CD4-positive, alpha-beta memory T cell (primary cell): ENCODE measurements at regions not wholly inside any gene's neighbourhood (a gene's known extent, or its start where the extent isn't known, plus 50 kb on each side); places are given as distances from the start of the nearest gene placed in this dataset.

Experiments used
- CTCF ChIA-PET: fragments of 350-600 bp; sonication (Branson Sonifier 250); formaldehyde crosslinking; loops from one replicate; lab custom pipeline; 2021; ENCODE audit warnings: inconsistent platforms; ENCODE audit not compliant: partially characterized antibody; lab: Charles Lee
- POLR2A ChIA-PET: fragments of 350-600 bp; sonication (Branson Sonifier 250); formaldehyde crosslinking; loops from one replicate; lab custom pipeline; 2021; ENCODE audit not compliant: partially characterized antibody; lab: Charles Lee
- DNase-seq, 5 donors: peaks; one replicate each; pipeline versions ENCODE4 v3.0.0 to v3.0.0-alpha.2; 2020 to 2022; ENCODE audit warnings: mixed read lengths in 1 of 5
- H3K27ac ChIP-seq: one replicate; pipeline ENCODE4 v1.7.0; 2013; ENCODE audit warnings: low read depth, low read length
- H3K27me3 ChIP-seq: 2 replicates; pipeline ENCODE4 v1.7.0; 2013; ENCODE audit warnings: mild to moderate bottlenecking, low read length, moderate library complexity; ENCODE audit not compliant: insufficient read depth
- H3K36me3 ChIP-seq: 2 replicates; pipeline ENCODE4 v1.7.0; 2013; ENCODE audit warnings: mild to moderate bottlenecking, low read length, moderate library complexity; ENCODE audit not compliant: insufficient read depth
- H3K4me1 ChIP-seq: 2 replicates; pipeline ENCODE4 v1.7.0; 2013; ENCODE audit warnings: mild to moderate bottlenecking, low read length, moderate library complexity; ENCODE audit not compliant: insufficient read depth
- H3K4me3 ChIP-seq, 2 donors: one replicate each; pipeline ENCODE4 v1.7.0; 2013; ENCODE audit warnings: low read length in 2 of 2, mild to moderate bottlenecking in 1 of 2
- H3K9me3 ChIP-seq, 2 donors: one replicate each; pipeline ENCODE4 v1.7.0; 2013; ENCODE audit warnings: low read length in 2 of 2, control low read depth in 1 of 2; ENCODE audit not compliant: control insufficient read depth in 1 of 2
- H3K27ac Mint-ChIP-seq, 7 donors: one replicate each; pipeline ENCODE4 v1.8.0; 2020 to 2021; ENCODE audit warnings: mixed read lengths in 7 of 7, mild to moderate bottlenecking in 6 of 7, inconsistent platforms in 3 of 7, moderate library complexity in 3 of 7
- H3K27me3 Mint-ChIP-seq, 2 donors: one replicate each; pipeline ENCODE4 v1.8.0; 2020 to 2021; ENCODE audit warnings: mixed read lengths in 2 of 2
- H3K36me3 Mint-ChIP-seq, 2 donors: one replicate each; pipeline ENCODE4 v1.8.0; 2020 to 2021; ENCODE audit warnings: mixed read lengths in 2 of 2, inconsistent platforms in 1 of 2, mild to moderate bottlenecking in 1 of 2
- H3K4me1 Mint-ChIP-seq, 4 donors: one replicate each; pipeline ENCODE4 v1.8.0; 2020 to 2021; ENCODE audit warnings: mixed read lengths in 4 of 4, mild to moderate bottlenecking in 1 of 4
- H3K4me3 Mint-ChIP-seq, 8 donors: one replicate each; pipeline ENCODE4 v1.8.0; 2020 to 2021; ENCODE audit warnings: mixed read lengths in 8 of 8, mild to moderate bottlenecking in 7 of 8, moderate library complexity in 6 of 8, inconsistent platforms in 3 of 8
- H3K9me3 Mint-ChIP-seq, 8 donors: one replicate each; pipeline ENCODE4 v1.8.0; 2020 to 2021; ENCODE audit warnings: mixed read lengths in 8 of 8, mild to moderate bottlenecking in 5 of 8, inconsistent platforms in 3 of 8, moderate library complexity in 1 of 8
- intact Hi-C: fragments of 100-400 bp; cut with micrococcal nuclease; formaldehyde crosslinking; loops from one replicate; pipeline ENCODE4 v1.15.1; 2023

DNA sequence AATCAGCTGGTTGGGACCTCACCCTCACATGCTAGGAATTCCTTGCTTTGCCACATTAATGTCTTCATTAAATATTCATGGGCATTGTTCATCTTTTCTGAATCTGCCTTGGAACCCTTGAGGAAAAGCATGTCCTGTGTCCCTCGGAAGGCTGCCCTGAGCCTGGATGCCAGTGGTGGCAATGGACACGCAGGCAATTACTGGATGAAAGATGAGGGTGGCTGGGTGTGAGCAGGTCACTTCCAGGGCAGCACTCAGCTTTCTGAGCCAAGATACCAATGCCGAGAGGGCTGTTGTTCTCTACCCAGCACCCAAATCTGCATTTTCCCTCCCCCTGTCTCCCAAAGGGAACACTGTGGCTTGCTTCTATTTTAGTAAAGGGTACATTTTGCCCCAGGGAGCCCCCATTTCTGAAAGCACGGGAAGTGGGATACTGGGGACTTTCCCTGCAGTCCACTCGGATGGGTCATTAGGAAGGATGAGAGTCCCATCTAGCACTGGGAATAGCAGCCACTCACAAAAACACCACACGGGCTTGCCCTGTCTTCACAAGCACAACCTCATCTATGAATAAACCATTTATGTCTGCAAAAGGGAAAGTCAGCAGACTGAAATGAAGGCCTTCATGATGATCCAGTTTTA is 234.8 kb downstream of the SOX11 start:
- POLR2A ChIA-PET = no interaction called here
- Mint-ChIP-seq H3K27me3 (no peaks in the 10 kb centered on the region), H3K36me3 (no peaks in the 10 kb centered on the region), H3K27ac (no peak overlapping the region), H3K9me3 (peaks cover 0 to 27% (median 9%) of the 10 kb centered on the region in 8 donors), H3K4me3 (no peak overlapping the region), H3K4me1 (no peaks in the 10 kb centered on the region)
- DNase-seq = no peak
- Histone ChIP-seq H3K27ac (no peak overlapping the region), H3K4me1 (no peaks in the 10 kb centered on the region), H3K36me3 (no peaks in the 10 kb centered on the region), H3K27me3 (no peaks in the 10 kb centered on the region), H3K9me3 (no peaks in the 10 kb centered on the region), H3K4me3 (no peak overlapping the region)
- intact Hi-C loops = no loop called here
- CTCF ChIA-PET = no interaction called here

DNA sequence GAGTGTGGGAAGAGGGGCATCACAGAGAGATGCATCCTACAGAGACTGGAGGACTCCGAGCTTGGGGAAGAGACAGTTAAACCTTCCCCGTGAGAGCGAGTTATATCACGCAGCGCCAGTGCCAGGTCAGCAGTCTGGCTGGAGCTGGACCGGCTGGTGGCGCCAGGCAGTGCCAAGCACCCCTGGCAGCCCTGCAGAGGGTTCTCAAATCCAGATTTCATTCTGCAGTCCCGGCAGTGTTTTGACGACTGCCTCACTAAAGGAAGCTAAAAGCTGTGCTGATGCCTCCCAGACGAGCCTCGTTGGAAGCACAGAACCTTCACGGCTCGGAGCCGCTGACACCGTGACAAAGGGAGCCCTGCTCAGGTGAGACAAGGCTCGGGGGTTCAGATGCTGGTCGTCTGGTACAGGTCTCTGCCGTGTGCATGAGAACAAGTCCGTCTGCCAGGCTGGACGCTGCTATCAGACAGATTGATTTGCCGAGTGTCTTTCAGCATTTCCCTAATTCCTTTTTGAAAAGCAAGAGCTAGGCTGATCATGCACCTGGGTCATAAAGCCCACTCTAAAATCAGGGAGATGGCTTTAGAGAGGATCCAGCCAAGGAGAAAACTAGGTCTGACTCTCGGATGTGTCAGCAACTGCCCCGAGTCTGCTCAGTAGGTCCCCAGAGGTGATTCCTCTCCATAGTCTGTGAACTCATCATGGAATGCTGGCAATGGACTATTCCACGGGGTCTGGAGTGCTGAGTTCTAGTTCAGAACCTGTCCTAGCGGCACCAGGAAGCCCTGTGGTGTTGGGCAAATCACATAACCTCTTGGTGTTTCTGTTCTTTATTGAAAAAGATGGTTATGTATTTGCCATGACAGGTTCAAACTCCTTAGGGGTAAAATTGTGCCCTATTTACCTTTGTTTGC is 240.6 kb downstream of the SOX11 start:
- Mint-ChIP-seq H3K4me3 (no peak overlapping the region), H3K36me3 (no peaks in the 10 kb centered on the region), H3K27ac (no peak overlapping the region), H3K27me3 (no peaks in the 10 kb centered on the region), H3K4me1 (no peaks in the 10 kb centered on the region), H3K9me3 (peaks cover 2 to 29% (median 12%) of the 10 kb centered on the region in 8 donors)
- intact Hi-C loops = no loop called here
- H3K4me3 ChIP-seq = no peak overlapping the region
- no peaks in the 10 kb centered on the region for H3K9me3 ChIP-seq
- POLR2A ChIA-PET = no interaction called here
- H3K27ac ChIP-seq = no peak overlapping the region
- H3K27me3 ChIP-seq = no peaks in the 10 kb centered on the region
- CTCF ChIA-PET = no interaction called here
- no peak for DNase-seq
- no peaks in the 10 kb centered on the region for H3K4me1 ChIP-seq
- H3K36me3 ChIP-seq = no peaks in the 10 kb centered on the region

DNA sequence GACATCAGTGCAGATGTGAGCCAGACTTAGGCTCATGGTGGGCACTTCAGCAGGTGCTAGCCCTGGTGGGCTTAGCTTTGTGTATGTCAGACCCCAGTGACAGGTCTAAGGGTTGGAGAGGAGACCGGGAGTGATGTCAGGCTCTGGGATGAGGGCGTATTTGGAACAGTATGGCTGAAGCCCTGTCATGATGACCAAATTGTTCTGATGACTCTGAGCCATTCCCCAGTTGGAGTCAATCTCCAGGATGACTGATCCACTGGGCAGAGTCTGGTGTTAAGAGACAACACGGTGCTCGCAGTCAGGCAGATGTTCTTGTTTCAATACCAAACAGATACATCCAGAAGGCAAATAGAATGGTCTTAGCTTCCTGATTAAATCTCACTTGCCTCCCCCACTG is 241.5 kb downstream of the SOX11 start:
- Histone ChIP-seq H3K27ac (no peak overlapping the region), H3K9me3 (no peaks in the 10 kb centered on the region), H3K27me3 (no peaks in the 10 kb centered on the region), H3K4me1 (no peaks in the 10 kb centered on the region), H3K36me3 (no peaks in the 10 kb centered on the region), H3K4me3 (no peak overlapping the region)
- ChIA-PET CTCF (no interaction called here), POLR2A (no interaction called here)
- H3K27ac Mint-ChIP-seq = no peak overlapping the region
- H3K4me3 Mint-ChIP-seq = no peak overlapping the region
- H3K36me3 Mint-ChIP-seq = no peaks in the 10 kb centered on the region
- H3K9me3 Mint-ChIP-seq = peaks cover 0 to 29% (median 13%) of the 10 kb centered on the region in 8 donors
- no peak for DNase-seq
- intact Hi-C loops = no loop called here
- no peaks in the 10 kb centered on the region for H3K27me3 Mint-ChIP-seq
- H3K4me1 Mint-ChIP-seq = no peaks in the 10 kb centered on the region

- Histone ChIP-seq H3K4me1 (no peaks in the 10 kb centered on the region), H3K27me3 (no peaks in the 10 kb centered on the region), H3K36me3 (no peaks in the 10 kb centered on the region), H3K9me3 (no peaks in the 10 kb centered on the region), H3K27ac (no peak overlapping the region), H3K4me3 (no peak overlapping the region)
- peaks cover 0 to 15% (median 9%) of the 10 kb centered on the region in 8 donors for H3K9me3 Mint-ChIP-seq
- POLR2A ChIA-PET = no interaction called here
- no peak for DNase-seq
- H3K4me1 Mint-ChIP-seq = no peaks in the 10 kb centered on the region
- no peak overlapping the region for H3K4me3 Mint-ChIP-seq
- H3K27me3 Mint-ChIP-seq = no peaks in the 10 kb centered on the region
- no peaks in the 10 kb centered on the region for H3K36me3 Mint-ChIP-seq
- CTCF ChIA-PET = no interaction called here
- intact Hi-C loops = no loop called here
- H3K27ac Mint-ChIP-seq = no peak overlapping the region
Observed at GRCh38 chr2:5937321-5937720, 245.1 kb downstream of the SOX11 start.

DNA sequence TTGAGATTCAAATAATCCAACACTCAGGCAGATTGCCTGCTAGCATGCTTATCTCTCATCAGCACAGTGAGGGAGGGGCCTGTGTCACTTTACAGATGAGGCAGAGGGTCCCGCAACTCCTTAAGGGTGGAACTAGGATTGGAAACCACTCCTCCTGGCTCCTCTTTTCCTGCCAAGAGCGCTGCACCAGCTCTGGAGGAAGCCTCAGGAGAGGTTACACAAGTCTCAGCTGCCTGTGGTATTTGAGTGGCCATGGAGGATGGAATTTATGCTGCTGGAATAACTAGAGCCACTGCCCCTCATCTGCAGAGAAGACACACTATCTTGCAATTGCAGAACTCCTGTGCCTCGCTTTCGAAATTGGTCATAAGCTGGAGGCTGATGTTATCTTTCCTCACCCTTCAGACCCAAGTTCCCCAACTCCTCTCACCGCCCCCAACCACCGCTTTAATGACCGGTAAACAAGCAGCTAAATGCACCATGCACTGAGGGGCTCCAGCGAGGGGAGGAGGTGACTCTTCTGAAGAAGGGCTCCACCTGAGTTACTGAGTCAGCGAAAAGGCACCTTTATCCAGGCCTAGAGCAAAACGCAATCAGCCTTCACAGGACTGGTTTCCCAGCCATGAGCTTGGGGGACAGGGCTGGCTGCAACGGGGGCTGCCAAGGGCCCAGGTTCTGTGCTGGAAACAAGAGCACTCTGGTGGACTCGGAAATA is 245.8 kb downstream of the SOX11 start:
- no peaks in the 10 kb centered on the region for H3K36me3 Mint-ChIP-seq
- ChIA-PET CTCF (no interaction called here), POLR2A (no interaction called here)
- H3K27ac Mint-ChIP-seq = no peak overlapping the region
- Histone ChIP-seq H3K27ac (no peak overlapping the region), H3K9me3 (no peaks in the 10 kb centered on the region), H3K36me3 (no peaks in the 10 kb centered on the region), H3K4me1 (no peaks in the 10 kb centered on the region), H3K27me3 (no peaks in the 10 kb centered on the region), H3K4me3 (no peak overlapping the region)
- H3K27me3 Mint-ChIP-seq = no peaks in the 10 kb centered on the region
- H3K9me3 Mint-ChIP-seq = peaks cover 0 to 15% (median 8%) of the 10 kb centered on the region in 8 donors
- intact Hi-C loops = no loop called here
- no peak for DNase-seq
- H3K4me3 Mint-ChIP-seq = no peak overlapping the region
- H3K4me1 Mint-ChIP-seq = no peaks in the 10 kb centered on the region

DNA sequence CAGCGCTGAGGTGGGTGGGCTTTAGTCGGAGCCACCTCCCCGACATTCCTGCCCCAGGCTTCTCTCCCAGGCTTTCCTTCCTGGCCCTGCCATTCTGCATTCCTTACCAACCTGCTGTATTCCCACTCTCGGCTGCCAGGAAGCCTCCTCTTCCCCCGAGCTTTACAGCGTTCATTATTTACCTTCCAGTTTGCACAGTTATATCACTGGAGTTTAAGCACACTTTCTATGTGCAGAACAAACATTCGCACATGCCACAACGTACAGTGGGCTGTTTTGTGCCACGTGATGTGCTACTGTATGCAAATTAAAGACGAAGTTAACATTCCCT is 246.3 kb downstream of the SOX11 start:
- no peaks in the 10 kb centered on the region for H3K36me3 Mint-ChIP-seq
- intact Hi-C loops = no loop called here
- H3K9me3 Mint-ChIP-seq = peaks cover 0 to 15% (median 8%) of the 10 kb centered on the region in 8 donors
- H3K9me3 ChIP-seq = no peaks in the 10 kb centered on the region
- ChIA-PET POLR2A (no interaction called here), CTCF (no interaction called here)
- no peaks in the 10 kb centered on the region for H3K36me3 ChIP-seq
- H3K27me3 Mint-ChIP-seq = no peaks in the 10 kb centered on the region
- H3K4me3 Mint-ChIP-seq = no peak overlapping the region
- DNase-seq = no peak
- no peaks in the 10 kb centered on the region for H3K27me3 ChIP-seq
- H3K4me1 ChIP-seq = no peaks in the 10 kb centered on the region
- no peak overlapping the region for H3K27ac Mint-ChIP-seq
- H3K4me1 Mint-ChIP-seq = no peaks in the 10 kb centered on the region
- H3K27ac ChIP-seq = no peak overlapping the region
- H3K4me3 ChIP-seq = no peak overlapping the region

DNA sequence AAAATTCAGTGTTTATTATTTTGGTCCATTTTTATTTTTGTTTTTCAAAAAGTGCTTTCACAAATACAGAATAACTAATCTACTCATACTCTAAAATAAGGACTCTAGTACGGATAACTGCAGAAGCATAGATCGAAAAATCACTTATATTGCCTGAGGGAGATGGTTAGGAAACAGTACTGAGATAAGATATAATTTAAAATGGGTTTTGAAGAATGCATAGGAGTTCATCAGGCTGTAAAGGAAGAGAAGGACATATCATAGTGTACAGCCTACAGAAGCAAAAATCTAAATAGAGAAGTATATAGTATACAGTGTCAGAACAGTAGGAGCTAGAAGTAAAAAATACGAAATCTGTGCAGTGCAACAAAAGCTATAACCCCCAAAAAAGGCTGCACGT is 247.4 kb downstream of the SOX11 start:
- H3K4me1 ChIP-seq = no peaks in the 10 kb centered on the region
- peaks cover 0 to 13% (median 4%) of the 10 kb centered on the region in 8 donors for H3K9me3 Mint-ChIP-seq
- ChIA-PET POLR2A (no interaction called here), CTCF (no interaction called here)
- no peak overlapping the region for H3K4me3 Mint-ChIP-seq
- no peaks in the 10 kb centered on the region for H3K36me3 ChIP-seq
- no peaks in the 10 kb centered on the region for H3K4me1 Mint-ChIP-seq
- no peak overlapping the region for H3K27ac ChIP-seq
- no peaks in the 10 kb centered on the region for H3K27me3 Mint-ChIP-seq
- no peaks in the 10 kb centered on the region for H3K27me3 ChIP-seq
- H3K27ac Mint-ChIP-seq = no peak overlapping the region
- intact Hi-C loops = no loop called here
- H3K9me3 ChIP-seq = no peaks in the 10 kb centered on the region
- DNase-seq = no peak
- no peak overlapping the region for H3K4me3 ChIP-seq
- no peaks in the 10 kb centered on the region for H3K36me3 Mint-ChIP-seq
